ENCODE measurements at regions not wholly inside any gene's neighbourhood (a gene's known extent, or its start where the extent isn't known, plus 50 kb on each side); places are given as distances from the start of the nearest gene placed in this dataset.

DNA sequence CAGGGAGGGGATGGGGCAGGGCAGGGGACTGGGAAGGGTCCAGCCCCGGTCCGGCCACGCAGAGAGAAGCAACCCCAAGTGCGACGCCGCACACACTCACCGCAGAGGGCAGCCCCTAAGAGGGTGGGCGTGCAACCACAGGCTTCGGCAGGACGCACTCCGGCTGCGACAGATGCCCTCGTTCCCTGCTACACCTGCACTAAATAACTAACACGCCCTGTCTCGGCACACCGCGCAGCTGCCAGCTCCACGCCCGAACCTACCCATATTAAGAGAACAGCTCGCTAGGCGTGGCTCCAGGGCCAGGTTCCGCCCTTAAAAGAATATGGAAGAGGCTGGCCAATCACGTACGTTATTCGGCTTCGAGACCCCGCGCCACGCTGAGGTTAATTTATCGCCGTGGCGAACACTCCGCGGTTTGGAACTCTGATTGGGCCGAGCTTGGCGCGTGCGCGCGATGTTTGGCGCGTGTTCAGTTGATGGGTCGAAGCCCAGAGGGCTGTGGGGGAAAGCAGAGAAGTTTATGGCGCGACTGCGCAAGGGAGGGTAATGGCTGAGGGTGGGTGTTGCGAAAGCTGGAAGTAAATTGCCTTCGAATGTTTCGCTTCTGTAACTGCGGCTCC lies 91.1 kb downstream of the OR13A1 start:
- no peak for TF ChIP-seq POLR2AphosphoS5 (IDR thresholded peaks at IDR 0.05)
- TF ChIP-seq, protein P1, sequence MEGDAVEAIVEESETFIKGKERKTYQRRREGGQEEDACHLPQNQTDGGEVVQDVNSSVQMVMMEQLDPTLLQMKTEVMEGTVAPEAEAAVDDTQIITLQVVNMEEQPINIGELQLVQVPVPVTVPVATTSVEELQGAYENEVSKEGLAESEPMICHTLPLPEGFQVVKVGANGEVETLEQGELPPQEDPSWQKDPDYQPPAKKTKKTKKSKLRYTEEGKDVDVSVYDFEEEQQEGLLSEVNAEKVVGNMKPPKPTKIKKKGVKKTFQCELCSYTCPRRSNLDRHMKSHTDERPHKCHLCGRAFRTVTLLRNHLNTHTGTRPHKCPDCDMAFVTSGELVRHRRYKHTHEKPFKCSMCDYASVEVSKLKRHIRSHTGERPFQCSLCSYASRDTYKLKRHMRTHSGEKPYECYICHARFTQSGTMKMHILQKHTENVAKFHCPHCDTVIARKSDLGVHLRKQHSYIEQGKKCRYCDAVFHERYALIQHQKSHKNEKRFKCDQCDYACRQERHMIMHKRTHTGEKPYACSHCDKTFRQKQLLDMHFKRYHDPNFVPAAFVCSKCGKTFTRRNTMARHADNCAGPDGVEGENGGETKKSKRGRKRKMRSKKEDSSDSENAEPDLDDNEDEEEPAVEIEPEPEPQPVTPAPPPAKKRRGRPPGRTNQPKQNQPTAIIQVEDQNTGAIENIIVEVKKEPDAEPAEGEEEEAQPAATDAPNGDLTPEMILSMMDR (IDR thresholded peaks at IDR 0.05): no peak

All from sigmoid colon (tissue), 4 donors.